Transverse colon (tissue), 3 donors: ENCODE measurements at regions not wholly inside any gene's neighbourhood (a gene's known extent, or its start where the extent isn't known, plus 50 kb on each side); places are given as distances from the start of the nearest gene placed in this dataset.

Experiments used
- EP300 ChIP-seq: sonication (generic); formaldehyde crosslinking; IDR thresholded peaks from one replicate; pipeline ENCODE4 v1.6.1; 2017; ENCODE audit warnings: antibody characterized with exemption, low read depth
- POLR2A ChIP-seq: fragments of 450-650 bp; IDR thresholded peaks from one replicate; pipeline ENCODE4 v1.6.1; 2016; ENCODE audit warnings: antibody characterized with exemption, mild to moderate bottlenecking, moderate library complexity
- POLR2AphosphoS5 ChIP-seq, 3 donors: sonication (generic); formaldehyde crosslinking; IDR thresholded peaks; one replicate each; pipeline ENCODE4 v1.6.1; 2016; ENCODE audit warnings: antibody characterized with exemption in 3 of 3

GRCh38 chr4:177023951-177024350 lies 231.2 kb upstream of the VEGFC start:
- TF ChIP-seq EP300 (no peak), POLR2A (no peak), POLR2AphosphoS5 (IDR thresholded peaks at IDR 0.05) (no peak)
